Pons (tissue), 1 donor: ENCODE measurements at regions not wholly inside any gene's neighbourhood (a gene's known extent, or its start where the extent isn't known, plus 50 kb on each side); places are given as distances from the start of the nearest gene placed in this dataset.

Experiments
- DNase-seq: peaks from one replicate; pipeline ENCODE4 v3.0.0-alpha.2; 2016; ENCODE audit warnings: low spot score

GRCh38 chr14:100658181-100658886, 68.4 kb upstream of the DLK1 start:
- no peak for DNase-seq

DNA sequence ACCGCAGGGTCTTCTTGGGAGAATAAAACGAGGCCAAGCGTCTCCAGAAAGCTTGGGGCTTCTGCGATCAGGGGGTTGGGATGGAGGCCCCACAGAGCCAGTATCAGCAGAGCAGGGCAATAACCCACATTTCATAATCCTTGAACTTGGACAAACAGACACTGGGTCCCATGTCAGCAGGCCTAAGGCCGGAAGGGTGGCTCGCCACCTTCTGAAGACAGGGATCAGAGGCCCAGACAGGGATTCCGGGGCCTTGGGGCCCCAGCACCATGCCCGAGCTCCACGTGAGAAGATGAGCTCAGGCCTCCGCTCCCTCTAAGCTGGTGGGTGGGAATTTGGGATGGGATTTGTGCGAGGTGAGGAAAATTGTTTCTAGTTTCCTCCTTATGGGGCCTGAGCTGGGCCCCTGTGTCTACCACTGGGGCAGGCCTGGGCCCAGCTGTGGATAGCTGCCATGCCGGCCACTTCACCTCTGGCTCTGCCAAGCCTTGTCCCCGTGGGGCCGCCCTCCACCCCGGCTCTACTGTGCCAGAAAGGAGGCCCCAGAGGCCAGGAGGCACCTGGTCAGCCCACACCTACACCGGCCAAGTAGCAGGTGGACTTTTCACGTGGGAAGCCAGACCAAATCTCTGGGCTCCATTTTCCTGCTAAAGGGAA, 67.2 kb upstream of the DLK1 start:
- no peak for DNase-seq

DNA sequence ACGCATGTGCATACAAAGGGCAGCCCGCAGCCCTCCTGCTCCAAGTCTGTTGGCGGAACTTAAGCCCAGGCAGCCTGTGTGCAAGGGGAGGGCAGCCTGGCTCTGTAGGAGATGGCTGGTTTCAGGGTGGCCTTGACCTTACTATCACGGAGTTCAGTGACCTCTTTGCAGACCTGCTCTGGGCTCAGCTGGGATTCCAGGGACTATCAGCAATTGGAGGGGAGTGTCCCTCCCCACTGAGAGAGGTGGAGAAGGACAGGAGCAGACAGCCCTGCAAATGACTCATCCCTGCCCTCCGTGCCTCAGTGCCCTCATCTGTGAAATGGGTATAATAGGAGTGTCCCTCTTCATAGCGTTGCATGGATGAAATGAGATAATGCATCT, 66.2 kb upstream of the DLK1 start:
- DNase-seq, result no peak

GRCh38 chr14:100660882-100661635, 65.6 kb upstream of the DLK1 start:
- no peak for DNase-seq

- peak; percentile 56 for DNase-seq
Measured at GRCh38 chr14:100662879-100663760, 63.6 kb upstream of the DLK1 start.

GRCh38 chr14:100663761-100664052, 63.0 kb upstream of the DLK1 start:
- DNase-seq, result no peak

DNA sequence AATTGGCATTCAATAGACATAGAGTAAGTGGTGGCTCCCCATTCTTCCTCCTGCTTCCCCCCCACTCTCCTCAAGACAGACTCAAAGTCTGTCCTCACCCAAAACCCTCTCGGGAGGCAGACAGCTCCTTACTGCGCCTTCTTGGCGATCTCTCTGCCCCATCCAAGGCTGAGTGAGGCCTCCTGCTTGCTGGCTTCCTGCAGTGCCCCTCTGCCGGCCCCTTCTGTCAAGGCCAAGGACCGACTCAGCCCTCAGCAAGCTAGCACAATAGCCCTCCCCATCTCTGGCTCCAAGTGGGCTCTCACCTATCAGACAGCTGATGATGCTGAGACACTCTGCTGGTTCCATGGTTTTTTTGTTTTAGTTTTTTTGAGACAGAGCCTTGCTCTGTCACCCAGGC, 62.5 kb upstream of the DLK1 start:
- no peak for DNase-seq

DNA sequence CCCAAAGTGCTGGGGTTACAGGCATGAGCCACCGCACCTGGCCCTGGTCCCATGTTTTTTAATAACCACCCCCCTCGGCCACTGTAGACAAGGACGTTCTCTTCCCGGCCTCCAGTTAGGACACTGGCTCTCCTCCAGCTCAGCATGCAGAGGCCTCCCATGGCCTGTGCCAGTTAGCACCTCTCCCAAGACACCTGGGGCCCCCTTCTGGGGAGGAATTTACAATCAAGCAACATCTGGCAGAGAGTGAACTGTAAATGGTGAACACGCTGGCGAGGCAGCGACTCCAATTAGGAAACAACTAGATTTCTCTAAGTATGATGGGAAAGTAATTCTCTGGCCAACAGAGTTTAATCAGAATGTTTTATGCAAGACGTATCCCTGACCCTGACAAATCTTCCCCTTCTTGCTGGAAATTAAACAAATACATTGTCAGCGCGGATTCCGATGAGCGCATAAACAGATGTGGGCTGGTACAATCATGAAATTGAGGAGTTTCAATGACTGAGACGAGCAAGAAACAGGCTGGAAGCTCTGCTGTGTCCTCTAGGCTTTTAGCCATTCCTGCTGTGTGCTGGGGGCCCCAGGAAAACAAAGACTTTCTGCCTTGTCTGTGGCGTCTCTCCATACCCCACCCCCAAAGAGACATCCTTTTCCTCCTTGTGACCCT, 61.7 kb upstream of the DLK1 start:
- DNase-seq, result peak; percentile 14

GRCh38 chr14:100665511-100666032, 61.1 kb upstream of the DLK1 start:
- DNase-seq, result peak; percentile 26

DNA sequence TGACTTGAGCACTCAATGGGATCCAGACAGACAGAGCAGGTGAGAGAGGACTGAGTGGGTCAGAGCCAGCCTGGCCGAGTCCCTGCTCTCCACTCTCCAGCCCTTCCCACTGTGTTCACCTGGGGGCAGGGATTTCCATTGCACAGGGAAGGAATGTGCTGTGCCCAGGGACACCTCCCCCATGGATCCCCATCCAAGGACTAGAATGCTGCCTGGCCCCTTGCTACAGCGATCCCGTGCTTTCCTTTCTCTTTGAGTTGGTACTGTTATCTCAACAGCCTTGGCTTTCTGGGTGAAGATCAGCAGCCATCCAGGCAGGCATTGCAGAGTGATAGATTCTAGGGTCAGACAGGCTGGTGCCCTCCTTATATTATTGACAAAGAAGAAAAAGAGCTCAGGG, 60.3 kb upstream of the DLK1 start:
- no peak for DNase-seq

- DNase-seq, result no peak
Measured at GRCh38 chr14:100666851-100667250, 59.8 kb upstream of the DLK1 start.

GRCh38 chr14:100667656-100668055, 59.0 kb upstream of the DLK1 start:
- DNase-seq, result no peak

- no peak for DNase-seq
Measured at GRCh38 chr14:100668352-100668751, 58.3 kb upstream of the DLK1 start.

DNA sequence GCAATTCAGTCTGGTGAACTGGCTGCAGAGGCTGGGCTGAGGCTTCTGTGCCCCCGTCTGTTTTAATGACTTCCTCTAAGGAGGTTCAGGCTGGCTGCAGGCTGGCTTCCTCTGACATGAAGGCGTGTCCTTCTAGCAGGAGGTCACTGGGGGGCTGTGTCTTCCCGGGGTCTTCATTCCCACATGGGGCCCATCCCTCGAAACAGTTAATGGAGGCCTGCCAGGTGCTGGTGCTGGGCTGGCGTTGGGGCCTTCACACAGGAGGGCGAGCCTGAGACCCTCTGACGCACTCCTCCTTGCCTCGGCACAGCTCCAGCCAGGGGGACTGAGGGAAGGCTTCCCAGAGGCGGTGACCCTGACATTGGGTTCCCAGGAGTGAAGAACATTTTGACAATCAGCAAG, 57.7 kb upstream of the DLK1 start:
- no peak for DNase-seq

DNA sequence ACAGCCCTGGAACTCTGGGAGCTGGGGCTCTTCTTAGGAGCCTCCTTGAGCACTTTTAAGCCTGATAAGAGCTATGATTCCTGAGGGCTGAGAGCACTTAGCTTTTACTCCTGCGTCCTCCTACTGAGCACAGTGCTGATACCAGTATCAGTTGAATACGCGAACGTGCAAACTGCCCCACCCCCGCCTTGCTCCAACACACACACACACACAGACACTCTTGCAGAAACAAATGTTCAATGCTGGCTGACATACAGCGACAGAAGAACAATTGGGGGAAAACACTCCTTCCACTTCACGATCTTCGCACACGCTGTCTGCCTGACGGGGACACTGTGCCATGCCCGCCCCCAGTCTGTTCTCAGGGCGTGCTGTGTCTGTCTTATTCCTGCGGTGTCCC, 57.2 kb upstream of the DLK1 start:
- no peak for DNase-seq

GRCh38 chr14:100670017-100670752, 56.5 kb upstream of the DLK1 start:
- no peak for DNase-seq

DNA sequence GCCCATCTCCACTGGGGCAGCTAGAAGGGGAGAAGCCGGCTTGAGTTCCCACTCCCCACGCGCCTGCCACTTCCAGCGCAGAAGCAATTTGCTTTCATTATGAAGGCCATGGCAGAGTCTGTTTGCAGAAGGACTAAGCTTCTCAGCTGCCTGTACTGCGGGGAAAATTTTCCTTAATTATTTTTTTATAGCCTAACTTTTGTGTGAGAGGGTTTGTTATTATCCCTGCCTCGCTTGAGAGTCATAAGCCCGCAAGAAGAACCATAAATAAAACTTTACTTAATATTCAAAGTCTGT, 56.0 kb upstream of the DLK1 start:
- DNase-seq, result no peak

DNA sequence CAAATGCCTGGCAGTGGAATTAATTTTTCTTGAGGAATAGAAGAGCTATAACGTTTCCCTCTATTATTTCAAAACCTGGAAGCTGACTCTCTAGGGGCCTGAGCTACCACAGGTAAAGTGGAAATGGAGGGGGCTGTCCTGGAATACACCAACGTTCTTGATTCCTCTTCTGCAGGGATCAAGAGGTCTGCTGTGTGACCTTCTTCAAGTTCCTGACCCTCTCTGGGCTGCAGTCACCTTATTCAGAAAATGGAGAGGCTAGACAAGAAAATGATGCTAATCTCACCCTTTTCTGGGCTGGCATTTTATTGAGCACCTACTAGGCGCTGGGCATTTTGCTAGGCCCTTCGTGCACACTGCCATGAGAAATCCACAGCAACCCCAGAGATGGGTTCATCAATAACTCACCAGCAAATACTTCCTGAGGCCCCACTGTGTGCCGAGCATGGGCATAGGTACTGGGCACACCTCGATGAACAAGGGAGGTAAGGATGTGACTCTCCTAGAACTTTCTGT, 55.2 kb upstream of the DLK1 start:
- no peak for DNase-seq

- no peak for DNase-seq
Measured at GRCh38 chr14:100671906-100672305, 54.8 kb upstream of the DLK1 start.

DNA sequence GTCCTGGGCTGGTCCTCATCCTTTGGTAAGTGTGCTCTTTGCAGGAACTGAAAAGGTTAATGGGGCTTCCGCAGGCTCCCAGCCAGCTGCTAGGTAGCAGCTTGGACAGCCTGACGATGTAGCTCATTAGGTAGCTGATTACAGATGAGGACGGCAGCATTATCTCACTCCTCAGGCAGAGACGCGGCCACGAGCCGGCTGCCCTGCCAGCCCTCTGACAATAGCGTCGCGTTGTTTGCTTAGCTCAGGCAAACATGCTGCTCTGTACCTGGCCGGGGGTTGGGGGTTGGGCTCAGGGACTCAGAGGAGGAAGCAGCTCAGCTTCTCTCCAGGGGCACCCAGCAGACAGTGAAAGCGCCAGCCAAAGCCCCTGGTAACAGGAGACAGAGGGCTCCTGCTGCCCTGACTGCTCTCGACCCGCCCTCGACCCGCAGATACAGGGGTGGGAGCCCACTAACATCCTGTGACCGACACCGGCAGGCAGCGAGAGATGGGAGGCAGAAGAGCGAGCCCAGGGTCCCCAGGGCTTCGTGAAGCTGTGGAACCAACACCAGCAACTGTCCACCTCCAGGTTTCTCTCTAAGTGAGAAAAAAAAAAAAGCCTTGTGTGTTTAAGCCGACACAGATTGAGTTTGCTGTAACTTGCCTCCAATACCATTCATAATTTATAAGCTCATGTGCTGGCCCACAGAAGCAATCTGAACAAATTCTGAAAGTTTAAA, 53.4 kb upstream of the DLK1 start:
- DNase-seq, result no peak
